CD4-positive, alpha-beta T cell treated with Interleukin-4 for 4 hours (primary cell): ENCODE measurements at regions not wholly inside any gene's neighbourhood (a gene's known extent, or its start where the extent isn't known, plus 50 kb on each side); places are given as distances from the start of the nearest gene placed in this dataset.

Experiments
- DNase-seq: peaks from one replicate; pipeline ENCODE4 v3.0.0-alpha.2; 2020

DNA sequence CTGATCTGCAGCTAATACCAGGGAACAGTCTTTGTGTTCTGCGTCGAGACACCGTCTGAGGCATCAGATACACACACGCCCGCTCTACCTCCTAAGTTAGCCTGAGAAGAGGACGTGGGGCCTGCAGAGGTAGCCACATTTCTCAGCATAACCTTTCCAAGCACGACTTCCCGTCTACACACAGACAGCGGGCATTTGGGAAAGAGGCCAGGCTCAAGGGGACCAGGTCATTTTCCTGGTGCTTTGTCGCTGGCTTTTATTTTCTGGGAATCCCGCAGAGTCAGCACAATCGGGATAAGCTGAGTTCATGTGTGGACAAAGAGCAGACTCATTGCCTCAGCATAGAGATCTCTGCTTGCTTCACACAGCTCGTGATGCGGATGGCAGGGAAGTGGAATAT lies 72.5 kb upstream of the SMYD2 start:
- no peak for DNase-seq

DNA sequence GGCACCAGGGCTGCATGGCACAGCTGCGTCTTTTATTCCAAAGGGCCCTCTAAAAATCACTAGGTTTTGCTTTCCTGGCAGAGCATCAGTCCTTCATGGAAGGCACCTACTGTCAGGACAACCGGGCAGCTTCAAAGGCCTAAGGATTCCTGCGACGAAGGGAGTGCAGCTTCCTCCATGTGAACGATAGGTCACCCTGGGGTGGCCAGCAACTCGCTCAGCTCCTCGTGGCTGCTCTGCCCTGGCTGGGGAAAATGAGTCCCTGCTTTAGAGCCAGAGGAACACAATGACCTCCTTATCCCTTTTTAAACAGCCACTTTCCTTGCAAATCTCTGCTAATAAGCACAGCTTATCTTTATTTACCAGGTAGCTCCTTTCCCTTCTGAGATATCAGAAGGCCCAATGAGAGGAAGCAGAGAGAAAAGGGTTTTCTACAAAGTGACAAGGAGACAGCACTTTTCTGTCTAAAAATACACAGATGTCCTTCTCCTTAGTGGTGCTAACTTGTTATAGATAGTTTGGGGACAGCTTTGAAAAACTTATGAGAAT lies 71.6 kb upstream of the SMYD2 start:
- no peak for DNase-seq

DNA sequence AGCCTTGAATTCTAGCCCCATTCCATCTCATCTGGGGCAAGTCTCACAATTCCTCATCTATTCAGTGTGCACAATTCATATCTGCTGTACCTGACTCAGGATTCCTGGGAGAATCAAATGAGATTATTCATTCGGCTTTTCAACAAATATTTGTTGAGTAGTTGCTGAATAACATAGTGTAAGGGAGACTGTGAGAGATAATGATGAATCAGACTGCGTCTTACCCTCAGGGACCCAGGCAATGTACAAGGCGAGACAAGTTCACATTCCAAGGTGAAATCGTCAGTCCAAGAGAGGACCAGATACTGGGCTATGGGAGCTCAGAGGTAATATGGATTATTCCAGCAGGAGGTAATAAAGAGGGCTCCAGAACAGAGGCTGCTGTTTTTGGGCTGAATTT lies 67.8 kb upstream of the SMYD2 start:
- DNase-seq, result no peak

DNA sequence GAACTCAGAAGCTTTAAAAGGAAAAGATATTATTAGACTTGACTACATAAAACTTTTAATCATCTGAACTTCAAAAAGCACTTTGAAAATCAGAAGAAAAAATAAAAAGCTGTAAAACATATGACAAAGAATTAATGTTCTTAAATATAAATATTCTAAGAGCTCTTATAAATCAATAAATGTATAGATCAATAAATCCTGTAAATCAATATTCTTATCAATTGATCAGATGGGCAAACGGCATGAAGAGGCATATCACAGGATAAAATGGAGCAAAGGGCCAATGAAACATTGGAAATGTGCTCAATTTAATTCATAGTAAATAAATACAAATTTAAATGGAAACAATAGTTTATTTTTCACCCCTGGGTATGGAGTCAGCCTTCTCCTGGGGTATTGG lies 66.1 kb upstream of the SMYD2 start:
- no peak for DNase-seq

DNA sequence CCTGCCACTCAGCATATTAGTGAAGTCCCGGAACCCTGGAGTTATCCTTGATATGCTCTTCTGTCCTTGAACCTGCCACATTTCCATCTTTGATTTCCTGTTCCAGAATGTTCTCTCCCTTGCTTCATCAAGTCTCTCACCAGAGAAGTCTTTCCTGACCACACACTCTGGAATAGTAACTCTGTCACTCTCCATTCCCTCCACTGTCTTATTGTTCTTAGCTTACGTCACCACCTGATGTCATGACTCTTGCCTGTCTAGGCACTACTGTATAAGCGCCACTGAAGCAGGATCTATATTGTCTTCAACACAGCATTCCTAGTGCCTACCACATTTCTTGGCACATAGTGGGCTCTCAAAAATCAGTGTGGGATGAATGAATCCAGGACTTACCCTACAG lies 65.4 kb upstream of the SMYD2 start:
- no peak for DNase-seq

DNA sequence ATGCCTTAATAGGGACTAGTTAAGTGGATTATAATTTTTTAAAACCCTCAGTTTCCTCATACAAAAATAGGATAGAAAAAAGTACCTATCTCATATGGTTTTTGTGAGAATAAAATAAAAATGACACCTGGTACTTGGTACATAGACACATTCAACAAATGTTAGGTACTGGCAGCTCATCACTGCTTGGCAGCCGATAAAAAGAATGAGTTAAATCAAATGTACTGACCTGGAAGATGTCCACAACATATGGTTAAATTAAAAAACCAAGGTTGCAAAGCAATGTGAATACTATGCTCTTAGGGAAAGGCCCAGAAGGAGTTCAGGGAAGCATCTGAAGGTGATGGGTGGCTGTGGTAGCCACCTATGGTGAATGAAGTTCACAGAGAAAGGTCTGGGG lies 64.9 kb upstream of the SMYD2 start:
- DNase-seq, result no peak

DNA sequence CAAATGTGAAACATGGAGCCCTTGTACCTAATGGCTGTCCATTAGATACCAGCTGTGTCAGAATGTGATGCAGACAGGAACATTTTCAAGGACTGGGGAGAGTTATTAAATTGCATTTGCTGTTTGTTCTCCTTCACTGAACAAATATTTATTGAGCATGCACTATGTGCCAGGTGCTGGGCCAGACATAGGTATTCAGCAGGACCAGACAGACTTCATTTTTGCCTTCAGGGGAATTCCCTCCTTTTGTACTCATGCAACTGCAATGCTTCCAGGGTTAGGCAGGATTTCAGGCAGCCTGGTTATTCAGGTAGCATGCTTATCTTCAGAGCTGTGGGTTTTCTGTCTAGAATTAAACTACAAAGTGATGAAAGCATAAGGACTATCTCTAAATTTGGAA lies 64.2 kb upstream of the SMYD2 start:
- no peak for DNase-seq

DNA sequence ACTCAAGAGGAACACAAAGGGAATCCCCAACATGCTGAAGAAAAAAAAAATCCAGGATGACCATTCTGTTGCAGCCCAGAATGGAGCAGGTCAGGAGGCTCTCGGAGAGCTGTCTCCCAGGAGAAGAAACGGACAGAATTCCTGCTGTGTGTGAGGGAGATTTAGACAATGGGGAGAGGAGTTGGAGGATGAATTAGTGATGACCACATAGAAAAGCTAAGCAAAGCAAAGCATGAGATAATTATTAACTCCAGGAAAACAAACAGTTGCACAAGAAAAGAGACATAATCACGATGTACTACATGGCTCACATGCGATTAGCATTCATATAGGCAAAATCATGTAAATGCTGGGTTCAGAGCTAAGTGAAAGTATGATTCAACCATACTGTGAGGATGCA lies 61.1 kb upstream of the SMYD2 start:
- DNase-seq, result no peak

DNA sequence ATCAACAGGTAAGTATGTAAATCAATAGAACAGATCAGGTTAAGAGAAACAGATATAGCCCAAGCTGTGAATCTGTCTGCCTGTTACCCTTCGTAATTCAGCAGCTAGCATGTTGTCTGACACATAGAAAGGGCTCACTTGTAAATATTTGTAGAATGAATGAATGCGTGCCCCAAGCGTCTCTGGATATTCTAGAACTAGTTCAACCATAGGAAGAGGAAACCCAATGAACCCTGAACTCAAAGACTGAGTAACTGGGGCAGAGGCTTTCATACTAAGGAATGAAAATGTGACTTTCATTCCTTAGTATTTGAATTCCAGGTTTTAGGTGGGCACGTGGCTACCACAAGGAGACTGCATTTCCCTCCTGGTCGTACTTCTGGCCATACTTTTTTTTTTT lies 60.1 kb upstream of the SMYD2 start:
- DNase-seq, result no peak

DNA sequence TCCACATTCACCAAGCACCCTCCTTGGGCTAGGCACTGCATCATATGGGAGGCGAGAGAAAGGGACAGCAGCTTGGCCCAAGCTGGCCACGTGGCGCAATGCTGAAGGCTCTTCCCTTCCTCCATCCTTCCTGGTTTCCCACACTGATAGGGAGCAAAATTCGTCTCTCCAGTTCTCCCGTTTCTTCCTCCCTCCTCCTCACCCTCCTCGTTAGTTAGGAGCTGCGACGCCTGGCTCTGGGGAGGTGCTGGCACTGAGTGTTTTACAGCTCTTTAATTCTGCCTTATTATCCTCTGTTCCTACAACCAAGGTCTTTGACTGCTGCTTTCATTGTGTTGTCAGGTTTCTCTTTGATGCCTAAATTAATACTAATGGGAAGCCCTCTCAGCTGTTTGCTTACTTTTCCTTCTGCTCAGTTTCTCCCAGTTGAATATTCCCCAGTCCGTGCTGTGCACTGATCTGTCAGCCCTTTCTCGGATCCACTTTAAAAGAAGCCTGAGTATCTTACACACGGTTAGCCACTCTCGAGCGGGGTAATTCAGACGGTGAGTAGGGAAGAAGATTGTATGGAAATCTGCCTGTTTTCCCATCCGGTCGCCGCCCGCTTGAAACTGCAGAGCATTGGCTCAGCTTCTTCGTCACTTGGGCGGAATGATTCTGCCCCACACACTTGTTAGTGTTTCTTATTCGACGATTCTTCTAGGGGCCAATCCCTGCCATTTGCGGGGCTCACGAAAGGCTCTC lies 56.2 kb upstream of the SMYD2 start:
- no peak for DNase-seq

DNA sequence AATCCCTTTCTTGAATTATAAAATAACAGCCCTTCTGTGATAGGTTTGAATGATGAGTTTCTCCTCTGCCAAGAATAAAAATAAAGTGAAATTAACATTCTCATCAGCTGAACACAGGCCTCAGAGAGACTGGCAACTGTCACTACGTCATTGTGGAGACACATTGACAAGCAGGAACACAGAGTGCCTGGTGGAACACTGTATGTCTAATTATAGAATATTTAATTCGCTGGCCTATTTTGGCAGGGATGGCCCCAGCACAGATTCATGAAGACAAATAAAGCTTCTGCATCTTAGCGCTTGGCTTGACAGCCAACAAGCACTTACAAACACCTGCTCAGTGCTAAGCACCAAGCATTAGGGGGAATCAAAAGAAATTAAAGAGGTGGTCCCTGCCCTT lies 52.0 kb upstream of the SMYD2 start:
- no peak for DNase-seq

DNA sequence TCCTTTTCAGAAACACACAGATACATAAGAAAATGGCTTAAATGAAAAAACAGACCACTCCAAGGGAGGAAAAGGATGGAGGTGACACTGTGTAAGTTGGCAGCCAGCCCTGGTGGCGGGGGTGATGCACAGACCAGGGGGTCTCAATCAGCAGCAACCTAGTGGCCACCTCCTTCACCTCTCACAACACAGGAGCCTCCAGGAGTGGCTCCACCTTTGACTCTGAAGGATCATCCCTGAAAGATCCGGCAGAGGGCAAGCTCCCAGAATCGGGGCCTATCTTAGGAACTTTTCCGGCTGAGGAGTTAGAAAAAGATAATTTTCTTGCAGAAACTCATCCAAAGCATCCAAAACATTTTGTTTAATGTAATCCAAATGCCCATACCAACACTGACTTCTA lies 51.2 kb upstream of the SMYD2 start:
- DNase-seq, result no peak
